Globus pallidus (tissue), 1 donor: ENCODE measurements at regions not wholly inside any gene's neighbourhood (a gene's known extent, or its start where the extent isn't known, plus 50 kb on each side); places are given as distances from the start of the nearest gene placed in this dataset.
"Not testable (repeated sequence)": the region's sequence is repeated elsewhere in the genome, so short reads cannot be mapped to it uniquely, and the experiment has no call there.

Source experiments
- DNase-seq: peaks from one replicate; pipeline ENCODE4 v3.0.0-alpha.2; 2015; ENCODE audit warnings: low spot score

DNA sequence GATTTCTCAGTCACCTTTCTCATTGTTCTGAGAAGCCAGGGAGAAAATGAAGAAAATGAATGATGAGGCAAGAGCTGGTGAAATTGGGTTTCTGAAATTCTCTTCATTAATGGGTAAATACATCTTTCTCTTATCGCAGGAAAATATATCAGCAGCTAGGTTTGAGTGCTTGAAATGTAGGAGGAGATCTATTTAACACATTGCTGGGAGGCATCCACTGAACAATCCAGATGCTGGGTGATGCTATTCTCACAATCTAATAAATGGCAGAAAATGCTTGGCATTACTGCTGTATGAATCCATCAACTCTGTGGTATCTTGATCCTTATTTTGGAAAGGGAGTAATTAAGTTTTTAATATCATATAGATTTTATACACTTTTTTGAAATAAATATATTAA, 199.6 kb upstream of the LRP1B start:
- no peak for DNase-seq

DNA sequence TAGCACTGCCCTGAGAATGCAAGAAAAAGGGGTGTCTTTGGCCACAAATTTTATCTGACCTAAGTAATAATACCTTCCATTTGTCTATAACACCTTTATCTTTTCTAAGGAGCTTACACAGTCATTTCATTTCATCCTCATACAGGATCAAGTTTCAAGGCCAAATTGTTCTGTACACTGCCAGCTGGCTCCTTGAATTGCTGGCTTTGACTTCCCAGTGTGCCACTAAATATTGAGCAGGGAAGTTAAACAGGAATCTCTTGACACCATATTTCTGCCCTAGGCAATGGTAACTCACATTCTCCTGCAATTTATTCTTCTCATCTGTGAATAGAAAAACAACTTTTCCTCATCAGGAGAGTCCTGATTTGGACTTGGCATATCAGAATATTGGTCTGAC, 195.1 kb upstream of the LRP1B start:
- no peak for DNase-seq

DNA sequence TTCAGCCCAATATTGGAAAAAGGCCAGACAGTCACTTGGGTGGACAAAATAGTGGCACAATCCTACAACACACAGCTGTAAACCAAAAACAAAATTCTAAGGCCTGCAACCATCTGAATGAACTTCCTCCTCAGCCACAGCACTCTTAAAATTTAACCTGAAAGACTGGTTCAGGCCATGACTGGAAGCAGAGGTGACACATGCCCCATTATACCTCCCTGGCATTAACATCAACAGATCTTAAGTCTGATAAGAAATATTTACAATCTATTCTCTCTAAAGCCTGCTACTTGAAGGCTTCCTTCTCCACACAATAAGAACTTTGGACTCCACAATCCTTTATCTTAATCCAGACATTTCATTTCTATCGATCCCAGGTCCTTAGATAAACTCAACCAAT, 192.4 kb upstream of the LRP1B start:
- no peak for DNase-seq

DNA sequence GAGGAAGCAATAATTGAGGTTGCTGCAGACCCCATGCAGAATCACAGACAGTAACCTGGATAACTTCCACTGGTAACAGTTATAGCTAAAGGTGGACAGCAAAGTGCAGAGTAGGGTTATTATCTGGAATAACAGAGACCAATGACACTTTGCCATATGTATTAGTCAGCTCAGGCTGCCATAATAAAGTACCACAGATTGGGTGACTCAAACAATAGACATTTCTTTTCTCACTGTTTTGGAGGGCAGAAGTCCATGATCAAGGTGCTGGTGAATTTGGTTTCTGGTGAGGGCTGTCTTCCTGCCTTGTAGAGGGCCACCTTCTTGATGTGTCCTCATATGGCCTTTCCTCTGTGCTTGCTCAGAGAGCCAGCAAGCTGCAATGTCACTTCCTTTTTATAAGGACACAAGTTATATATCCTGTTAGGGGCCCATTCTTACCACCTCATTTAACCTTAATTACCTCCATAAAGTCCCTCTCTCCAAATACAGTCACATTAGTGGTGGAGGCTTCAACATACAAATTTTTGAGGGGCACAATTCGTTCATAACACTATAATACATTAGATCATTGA, 191.0 kb upstream of the LRP1B start:
- DNase-seq = no peak

DNA sequence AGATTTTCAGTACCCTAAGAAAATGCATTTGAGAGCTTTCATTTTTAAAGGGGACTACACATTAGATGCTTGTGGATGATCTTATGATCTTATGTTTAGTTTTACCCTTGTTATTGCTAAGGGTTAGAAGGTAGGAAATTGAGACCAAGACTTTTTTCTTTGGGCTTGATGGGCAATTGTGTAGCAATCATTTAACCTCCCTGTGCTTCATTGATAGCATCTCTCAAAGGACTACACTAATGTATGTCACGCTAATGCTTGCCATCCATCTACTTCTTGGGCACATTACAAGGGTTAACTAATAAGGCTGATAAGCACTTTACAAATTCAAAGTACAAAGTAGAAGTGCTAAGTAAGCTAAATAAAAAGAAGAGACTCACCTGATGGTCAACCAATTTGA, 189.3 kb upstream of the LRP1B start:
- DNase-seq = no peak

DNA sequence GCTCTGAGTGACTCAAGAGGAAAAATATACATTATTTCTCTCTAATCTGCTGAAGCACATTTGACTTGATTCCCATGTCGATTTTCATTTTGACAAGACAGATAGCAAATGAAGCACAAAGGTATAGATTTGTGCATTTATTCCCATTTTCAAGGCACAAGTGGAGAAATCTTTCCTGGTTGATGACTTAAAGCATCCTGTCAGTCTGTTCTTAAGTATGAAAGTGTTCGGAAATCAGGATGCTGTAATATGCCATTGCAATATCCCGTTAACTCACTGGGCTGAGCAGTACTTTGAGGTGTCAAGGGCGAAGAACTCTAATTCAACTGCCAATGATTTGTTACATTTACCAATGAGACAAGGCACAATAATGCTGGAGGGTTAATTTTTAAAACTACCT, 185.2 kb upstream of the LRP1B start:
- DNase-seq = no peak

DNA sequence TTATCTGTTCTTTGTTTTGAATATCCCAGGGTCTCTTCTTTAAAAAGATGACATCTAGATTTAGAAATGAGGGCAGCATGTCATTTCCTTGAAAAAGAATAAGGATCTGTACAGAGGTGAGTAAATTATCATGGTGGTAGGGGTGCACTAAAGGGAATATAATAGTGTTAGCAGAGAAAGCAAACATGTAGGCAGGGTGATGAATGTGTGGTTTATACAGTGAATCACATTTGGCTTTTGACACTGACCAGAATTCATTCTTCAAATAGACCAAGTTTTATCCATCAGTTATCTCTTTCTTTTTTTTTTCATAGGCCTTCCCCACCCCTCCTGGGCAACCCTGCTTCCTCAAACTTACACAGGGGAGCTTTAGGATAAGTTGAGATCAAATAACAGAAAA, 184.5 kb upstream of the LRP1B start:
- no peak for DNase-seq

DNA sequence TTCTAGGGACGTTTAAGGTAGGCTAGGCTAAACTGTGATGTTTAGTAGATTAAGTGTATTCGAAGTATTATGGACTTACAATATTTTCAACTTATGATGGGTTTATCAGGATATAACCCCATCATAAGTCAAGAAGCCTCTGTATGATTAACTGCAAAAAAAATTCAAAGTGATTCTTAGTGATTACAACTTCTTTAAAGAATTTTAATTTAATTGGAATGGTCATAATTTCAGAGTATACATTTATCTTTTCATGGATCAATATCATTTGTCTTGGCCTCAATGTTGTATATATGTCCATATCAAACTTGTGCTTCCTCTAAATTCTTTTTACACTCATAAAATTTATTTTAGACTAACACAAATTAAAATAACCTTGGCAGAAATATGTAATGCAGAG, 183.3 kb upstream of the LRP1B start:
- DNase-seq = no peak

DNA sequence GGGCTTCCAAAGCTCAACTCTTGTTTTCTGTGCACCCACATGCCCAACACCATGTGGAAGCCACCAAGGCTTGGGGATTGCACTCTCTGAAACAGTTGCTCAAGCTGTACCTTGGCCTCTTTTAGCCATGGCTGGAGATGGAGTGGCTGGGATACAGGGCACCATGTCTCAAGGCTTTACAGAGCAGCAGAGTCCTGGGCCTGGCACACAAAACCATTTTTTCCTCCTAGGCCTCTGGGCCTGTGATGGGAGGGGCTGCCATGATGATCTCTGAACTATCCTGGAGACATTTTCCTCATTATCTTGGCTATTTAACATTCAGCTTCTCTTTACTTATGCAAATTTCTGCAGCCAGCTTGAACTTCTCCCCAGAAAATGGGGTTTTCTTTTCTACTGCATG, 179.7 kb upstream of the LRP1B start:
- DNase-seq = no peak

DNA sequence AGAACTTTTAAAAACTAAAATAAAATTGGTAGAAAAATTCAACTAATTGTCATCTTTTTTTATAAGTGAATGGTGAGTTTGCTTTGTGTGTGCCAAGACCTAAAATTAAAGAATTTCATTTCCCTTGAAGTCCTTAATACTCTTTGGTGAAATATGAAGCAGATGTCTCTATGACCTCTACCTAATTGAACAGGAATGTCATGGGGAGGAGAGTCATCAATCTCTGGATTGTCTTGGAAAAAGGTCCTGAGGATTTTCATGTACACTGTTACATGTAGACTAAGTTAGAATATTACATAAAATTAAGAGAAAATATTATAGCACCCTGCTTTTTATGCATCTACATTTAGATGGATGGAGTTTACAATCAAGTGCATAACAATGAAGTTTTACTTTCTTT, 177.9 kb upstream of the LRP1B start:
- DNase-seq = no peak

DNA sequence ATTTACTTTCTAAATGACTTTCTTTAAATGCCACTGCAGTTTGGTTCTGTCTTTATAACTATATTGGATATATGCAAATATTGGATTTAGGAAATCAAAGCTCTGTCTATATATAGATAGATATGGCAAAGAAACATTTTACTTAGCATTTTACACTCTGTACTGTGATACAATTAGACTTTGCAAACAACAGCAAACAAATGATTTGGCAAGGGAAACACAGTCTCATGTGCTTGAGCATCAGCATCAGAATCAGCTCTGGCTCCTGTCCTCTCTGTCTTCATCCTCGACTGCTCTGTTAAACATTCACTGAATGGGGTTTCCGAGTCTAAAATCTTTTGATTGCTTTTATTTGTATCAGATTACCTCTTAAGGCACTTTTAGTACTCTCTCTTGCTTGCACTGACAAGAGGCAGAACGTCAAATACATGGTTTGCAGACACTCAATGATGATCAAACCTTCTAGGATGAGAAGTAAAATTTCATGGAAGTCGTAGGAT, 176.8 kb upstream of the LRP1B start:
- no peak for DNase-seq

DNA sequence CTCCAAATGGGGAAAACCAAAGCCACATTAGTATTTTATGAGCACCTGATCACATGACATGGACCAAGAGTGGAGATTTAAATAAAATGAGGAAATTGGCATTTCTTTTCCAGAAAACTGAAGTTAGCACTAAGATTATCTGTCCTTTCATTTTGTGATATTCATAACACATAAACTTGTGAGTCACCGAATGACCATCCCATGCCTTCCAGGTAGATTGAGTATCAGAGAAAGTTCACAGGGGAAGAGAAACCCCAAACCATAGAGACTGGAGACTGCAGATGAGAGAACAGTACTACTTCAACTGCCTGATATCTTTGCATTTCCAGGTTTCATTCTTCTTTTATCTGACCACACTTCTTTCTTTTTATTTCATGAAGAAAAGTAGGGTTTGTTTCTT, 176.3 kb upstream of the LRP1B start:
- no peak for DNase-seq

DNA sequence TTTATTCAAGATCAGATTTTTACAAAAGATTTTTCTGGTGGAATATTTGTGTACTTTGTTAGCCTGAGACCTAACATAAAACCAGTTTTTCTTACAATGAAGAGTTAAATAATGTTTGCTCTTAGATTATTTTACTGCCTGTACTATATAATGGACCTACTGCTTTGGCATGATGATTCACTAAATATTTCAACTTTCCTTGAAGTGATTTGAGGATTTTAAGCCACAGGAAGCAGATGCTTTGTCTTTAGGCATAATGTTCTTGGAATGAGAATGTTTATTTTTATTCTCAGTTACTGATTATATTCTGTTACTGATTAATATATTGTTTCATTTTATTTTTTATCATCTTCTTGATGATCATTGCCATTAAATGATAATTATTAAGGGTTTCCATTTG, 175.3 kb upstream of the LRP1B start:
- DNase-seq = no peak

DNA sequence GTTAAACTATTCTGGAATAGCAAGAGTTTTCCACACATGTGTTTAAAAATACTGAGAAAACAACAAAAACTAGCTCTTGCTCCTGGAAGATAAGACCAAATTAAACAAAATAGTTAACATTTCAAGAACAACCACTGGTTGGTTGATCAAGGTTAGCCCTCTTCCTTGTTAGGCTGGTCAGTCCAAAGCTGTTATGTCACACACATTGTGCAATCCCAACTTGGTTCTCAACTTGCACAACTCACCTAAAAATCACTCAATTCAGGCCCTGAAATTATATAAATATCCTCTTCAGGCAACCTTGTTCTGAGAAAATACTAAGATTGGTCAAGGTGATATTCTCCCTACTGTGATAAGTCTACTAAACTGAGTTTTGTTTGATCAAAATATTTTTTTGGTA, 169.7 kb upstream of the LRP1B start:
- DNase-seq = no peak

DNA sequence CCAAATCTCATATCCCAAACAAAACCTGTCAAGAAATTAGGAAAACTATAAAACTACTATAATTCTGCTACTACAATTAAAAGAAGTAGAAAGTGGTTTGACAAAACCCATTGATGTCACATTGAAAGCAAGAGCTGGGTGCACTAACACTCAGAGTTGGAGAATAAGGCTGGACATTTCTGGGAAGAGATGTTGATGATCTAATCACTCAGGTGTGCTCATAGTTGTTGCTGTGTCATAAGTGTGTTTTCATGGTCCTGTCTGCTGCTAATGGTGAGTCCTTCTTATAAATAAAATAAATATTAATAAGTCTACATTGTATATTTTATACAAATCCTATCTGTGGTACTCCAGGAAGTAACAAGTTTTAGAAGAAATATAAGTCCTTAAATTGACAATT, 168.2 kb upstream of the LRP1B start:
- DNase-seq = no peak

DNA sequence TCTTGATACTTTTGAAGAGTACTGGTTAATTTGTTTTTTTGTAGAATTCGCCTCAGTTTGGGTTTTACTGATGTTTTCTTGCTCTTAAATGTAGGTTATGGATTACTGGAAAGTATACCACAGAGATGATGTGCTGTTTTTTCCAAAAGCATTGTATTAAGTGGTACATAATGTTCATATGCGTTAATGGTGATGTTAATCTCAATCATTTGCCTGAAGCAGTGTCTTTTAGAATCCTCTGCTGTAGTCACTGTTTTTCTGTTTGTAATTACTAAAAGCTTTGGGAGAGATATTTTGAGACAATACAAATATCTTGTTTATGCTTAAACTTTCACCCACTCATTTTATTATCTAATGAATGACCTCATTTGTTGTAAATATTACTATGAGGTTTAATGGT, 163.4 kb upstream of the LRP1B start:
- no peak for DNase-seq

DNA sequence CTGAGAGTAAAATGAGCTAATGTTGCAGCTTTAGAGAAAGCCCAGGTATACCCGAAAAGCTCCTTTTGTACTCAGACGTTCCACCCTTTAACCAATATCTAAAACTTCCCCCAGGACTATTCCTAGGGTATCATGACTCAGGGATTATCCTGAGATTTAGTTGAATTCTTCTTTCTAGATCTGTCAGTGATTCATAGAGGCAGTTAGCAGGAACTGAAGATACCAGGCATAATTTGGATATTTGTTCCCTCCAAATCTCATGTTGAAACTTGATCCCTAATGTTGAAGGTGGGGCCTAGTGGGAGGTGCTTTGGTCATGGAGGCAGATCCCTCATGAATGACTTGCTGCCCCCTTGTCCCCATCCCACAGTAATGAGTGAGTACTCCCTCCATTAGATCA, 161.2 kb upstream of the LRP1B start:
- no peak for DNase-seq

DNA sequence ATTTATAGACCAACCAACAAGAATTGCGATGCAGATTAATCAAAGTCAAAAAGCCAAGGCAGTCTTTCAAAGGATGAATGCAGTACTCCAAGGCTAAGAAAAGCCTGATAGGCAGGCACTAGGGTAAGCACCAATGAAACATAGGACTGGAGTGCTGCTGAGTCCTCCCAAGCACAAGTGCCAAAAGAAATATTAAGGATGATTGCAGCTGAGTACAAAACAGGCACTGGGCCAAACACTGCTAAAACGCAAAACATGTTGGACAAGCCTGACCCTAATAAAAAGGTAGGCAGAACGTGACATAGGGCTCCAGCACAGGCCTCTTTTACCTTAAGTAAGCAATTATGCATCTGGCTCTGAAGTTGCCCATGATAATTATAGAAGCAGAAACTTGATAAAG, 160.1 kb upstream of the LRP1B start:
- DNase-seq = no peak

DNA sequence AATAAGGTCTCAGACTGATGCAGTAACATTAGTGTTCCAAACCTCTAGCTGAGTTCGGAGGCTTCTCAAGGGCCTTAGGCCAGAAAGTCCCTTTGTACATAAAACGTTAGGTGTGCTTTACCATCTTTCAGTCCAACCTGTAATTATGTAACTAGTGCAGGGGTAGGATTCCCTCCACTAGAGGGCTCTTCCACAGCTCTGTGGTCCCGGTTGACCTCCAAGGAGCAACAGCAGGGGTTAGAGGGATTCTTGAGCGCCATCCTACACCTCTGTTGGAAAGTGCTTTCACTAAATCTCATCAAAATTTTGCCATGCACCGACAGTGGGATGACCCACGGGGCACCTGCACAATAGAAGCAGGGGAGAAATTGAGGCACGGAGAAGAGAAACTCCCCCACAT, 155.8 kb upstream of the LRP1B start:
- DNase-seq = no peak

DNA sequence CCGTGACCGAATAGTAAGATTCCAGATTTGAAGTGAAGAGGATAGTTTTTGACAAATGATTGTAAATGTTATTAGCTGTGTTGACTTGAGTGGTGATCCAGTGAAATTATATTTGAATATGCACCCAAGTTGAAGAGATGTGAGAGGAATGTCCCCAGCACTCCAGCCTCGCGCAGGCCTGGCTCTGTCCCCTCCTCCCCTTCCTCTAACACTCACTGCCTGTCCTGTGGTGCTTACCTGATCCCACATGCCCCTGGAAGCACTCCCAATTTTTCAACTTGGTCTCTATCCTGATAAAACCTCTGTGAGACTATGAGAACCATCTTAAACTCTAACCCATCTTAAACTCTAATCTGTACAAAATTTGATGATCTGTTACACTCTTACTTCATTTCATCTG, 154.7 kb upstream of the LRP1B start:
- no peak for DNase-seq

DNA sequence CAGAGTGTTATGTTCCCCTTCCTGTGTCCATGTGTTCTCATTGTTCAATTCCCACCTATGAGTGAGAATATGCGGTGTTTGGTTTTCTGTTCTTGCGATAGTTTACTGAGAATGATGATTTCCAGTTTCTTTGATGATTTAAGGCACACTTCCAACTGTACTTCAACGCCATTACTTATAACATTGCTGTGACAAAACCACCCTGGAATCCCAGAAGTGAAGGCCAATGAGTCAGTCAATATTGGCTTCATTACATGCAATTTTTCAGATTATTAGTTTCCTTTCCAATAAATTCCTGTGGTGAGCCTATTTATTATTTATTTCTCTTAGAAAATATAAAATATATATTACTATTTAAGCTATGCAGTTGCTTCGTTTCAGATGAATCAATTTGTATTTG, 153.5 kb upstream of the LRP1B start:
- not testable (repeated sequence) for DNase-seq

DNA sequence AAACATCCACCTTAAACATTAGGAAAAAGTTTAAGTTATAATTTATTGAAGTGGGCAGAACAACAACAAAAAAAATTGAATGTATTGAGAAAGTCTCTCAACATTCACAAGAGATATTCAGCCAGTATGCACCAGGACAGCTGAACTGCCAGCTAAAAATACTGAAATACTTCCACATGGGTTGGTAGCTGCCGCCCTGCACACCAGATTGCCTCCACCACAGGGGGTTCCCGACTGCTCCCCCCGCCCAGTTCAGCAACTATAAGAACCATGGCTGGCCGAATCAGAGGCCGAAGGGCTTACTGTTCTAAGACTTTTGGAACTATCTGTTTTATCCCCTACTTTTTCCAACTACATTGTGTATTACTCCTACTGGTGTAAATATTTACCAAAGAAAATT, 150.0 kb upstream of the LRP1B start:
- DNase-seq = no peak

DNA sequence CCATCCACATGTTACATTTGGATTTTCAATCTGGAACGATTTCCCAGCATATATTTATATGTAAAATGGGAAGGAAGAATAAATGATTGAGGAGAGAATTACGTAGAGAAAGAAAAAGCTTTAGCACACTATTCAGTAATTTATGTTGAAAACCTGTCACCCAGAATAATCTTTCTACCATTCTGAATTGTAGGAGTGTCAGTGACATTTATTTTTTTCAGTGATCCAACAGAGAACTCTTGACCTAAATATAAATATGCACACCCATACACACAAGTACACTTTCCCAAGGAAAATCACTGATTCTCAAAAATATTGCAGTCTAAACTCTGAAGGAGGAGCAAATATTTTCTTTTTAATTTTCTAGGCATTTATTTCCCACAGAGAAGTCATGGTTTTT, 140.2 kb upstream of the LRP1B start:
- DNase-seq = no peak

DNA sequence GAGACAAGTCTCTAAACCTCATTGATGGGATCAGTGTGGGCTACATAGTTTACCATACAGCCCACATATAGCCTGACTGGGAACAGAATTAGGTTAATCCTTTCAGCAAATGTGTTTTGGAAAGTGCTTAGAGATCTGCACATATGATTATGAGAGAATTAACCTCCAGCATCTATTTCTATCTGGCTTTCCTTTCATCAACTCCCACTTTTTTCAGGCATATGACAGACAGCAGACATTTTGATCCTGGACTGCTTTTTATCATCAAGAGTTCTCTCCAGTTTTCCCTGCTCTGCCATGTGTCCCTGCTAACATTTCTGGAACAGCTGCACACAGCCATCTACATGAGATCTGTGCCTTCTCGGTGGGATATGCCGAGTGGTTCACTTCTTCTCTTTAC, 139.5 kb upstream of the LRP1B start:
- DNase-seq = no peak

DNA sequence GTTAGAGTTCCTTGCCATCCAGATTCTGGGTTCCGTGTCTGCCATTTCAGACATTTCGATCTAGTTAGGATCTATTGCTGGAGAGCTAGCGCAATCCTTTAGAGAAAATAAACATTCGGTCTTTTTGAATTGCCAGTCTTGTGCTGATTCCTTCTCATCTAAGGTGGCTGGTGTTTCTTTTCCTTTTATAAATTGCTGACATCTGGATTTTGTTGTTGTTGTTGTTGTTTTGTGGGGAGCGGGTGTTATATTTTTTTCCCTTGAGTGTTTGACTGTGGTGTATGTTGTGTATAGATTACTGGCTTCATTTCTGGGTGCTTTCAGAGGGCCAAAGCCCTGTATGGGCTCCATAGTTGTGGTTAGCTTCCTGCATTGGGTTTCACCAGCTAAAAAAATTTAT, 128.5 kb upstream of the LRP1B start:
- no peak for DNase-seq
